ENCODE measurements at regions not wholly inside any gene's neighbourhood (a gene's known extent, or its start where the extent isn't known, plus 50 kb on each side); places are given as distances from the start of the nearest gene placed in this dataset.
"Not testable (repeated sequence)": the region's sequence is repeated elsewhere in the genome, so short reads cannot be mapped to it uniquely, and the experiment has no call there.

- no peaks in the 10 kb centered on the region for H3K9me3 Mint-ChIP-seq
- H3K4me1 Mint-ChIP-seq = no peaks in the 10 kb centered on the region
- POLR2A ChIA-PET = no interaction called here
- ATAC-seq (ENCODE audit: low read depth) (no peak), DNase-seq (no peak)
- no peak overlapping the region for H3K4me3 Mint-ChIP-seq
- H3K27me3 Mint-ChIP-seq = peaks cover 2% of the 10 kb centered on the region
- no peaks in the 10 kb centered on the region for H3K36me3 Mint-ChIP-seq
- H3K27ac Mint-ChIP-seq = no peak overlapping the region
These were observed 53.4 kb downstream of the OR2K2 start for GRCh38 chr9:111276431-111277128.

GRCh38 chr9:111274737-111275136, 55.3 kb downstream of the OR2K2 start:
- Mint-ChIP-seq H3K36me3 (no peaks in the 10 kb centered on the region), H3K4me1 (no peaks in the 10 kb centered on the region), H3K9me3 (no peaks in the 10 kb centered on the region), H3K4me3 (no peak overlapping the region), H3K27ac (no peak overlapping the region), H3K27me3 (peaks cover 2% of the 10 kb centered on the region)
- no peak for ATAC-seq (ENCODE audit: low read depth)
- no peak for DNase-seq
- POLR2A ChIA-PET = no interaction called here

- ATAC-seq (ENCODE audit: low read depth) (no peak), DNase-seq (no peak)
- Mint-ChIP-seq H3K4me1 (no peaks in the 10 kb centered on the region), H3K36me3 (no peaks in the 10 kb centered on the region), H3K27ac (no peak overlapping the region), H3K27me3 (no peaks in the 10 kb centered on the region), H3K4me3 (no peak overlapping the region), H3K9me3 (no peaks in the 10 kb centered on the region)
- POLR2A ChIA-PET = no interaction called here
These were observed 57.4 kb downstream of the OR2K2 start for GRCh38 chr9:111272581-111272980.

- ATAC-seq (ENCODE audit: low read depth) = no peak
These were observed 58.4 kb downstream of the OR2K2 start for GRCh38 chr9:111271481-111272080.

GRCh38 chr9:111271047-111271446, 59.0 kb downstream of the OR2K2 start:
- Mint-ChIP-seq H3K9me3 (no peaks in the 10 kb centered on the region), H3K4me3 (no peak overlapping the region), H3K27me3 (no peaks in the 10 kb centered on the region), H3K4me1 (no peaks in the 10 kb centered on the region), H3K36me3 (no peaks in the 10 kb centered on the region), H3K27ac (no peak overlapping the region)
- DNase-seq (no peak), ATAC-seq (ENCODE audit: low read depth) (no peak)
- POLR2A ChIA-PET = no interaction called here

More at GRCh38 chr9:111271481-111272080, 58.4 kb downstream of the OR2K2 start:
- Mint-ChIP-seq H3K27ac (no peak overlapping the region), H3K4me1 (no peaks in the 10 kb centered on the region), H3K9me3 (no peaks in the 10 kb centered on the region), H3K36me3 (no peaks in the 10 kb centered on the region), H3K27me3 (no peaks in the 10 kb centered on the region), H3K4me3 (no peak overlapping the region)
- DNase-seq = no peak
- POLR2A ChIA-PET = no interaction called here

- POLR2A ChIA-PET; H3K27ac Mint-ChIP-seq; H3K4me3 Mint-ChIP-seq; H3K4me1 Mint-ChIP-seq; H3K27me3 Mint-ChIP-seq; H3K9me3 Mint-ChIP-seq; ATAC-seq (ENCODE audit: low read depth); H3K36me3 Mint-ChIP-seq; DNase-seq: not testable (repeated sequence)
These were observed 64.0 kb downstream of the OR2K2 start for GRCh38 chr9:111266024-111266423.

GRCh38 chr9:111263116-111263515, 66.9 kb downstream of the OR2K2 start:
- Mint-ChIP-seq H3K27ac (no peak overlapping the region), H3K27me3 (no peaks in the 10 kb centered on the region), H3K36me3 (no peaks in the 10 kb centered on the region), H3K4me3 (no peak overlapping the region), H3K4me1 (no peaks in the 10 kb centered on the region), H3K9me3 (peaks cover 2% of the 10 kb centered on the region)
- ATAC-seq (ENCODE audit: low read depth) (no peak), DNase-seq (no peak)
- POLR2A ChIA-PET = no interaction called here

- POLR2A ChIA-PET = no interaction called here
- Mint-ChIP-seq H3K4me3 (no peak overlapping the region), H3K4me1 (no peaks in the 10 kb centered on the region), H3K27me3 (no peaks in the 10 kb centered on the region), H3K9me3 (no peaks in the 10 kb centered on the region), H3K36me3 (no peaks in the 10 kb centered on the region), H3K27ac (no peak overlapping the region)
- ATAC-seq (ENCODE audit: low read depth) (no peak), DNase-seq (no peak)
These were observed 71.2 kb downstream of the OR2K2 start for GRCh38 chr9:111258875-111259271.

GRCh38 chr9:111258209-111258874, 71.7 kb downstream of the OR2K2 start:
- Mint-ChIP-seq H3K4me1 (no peaks in the 10 kb centered on the region), H3K9me3 (no peaks in the 10 kb centered on the region), H3K36me3 (no peaks in the 10 kb centered on the region), H3K27me3 (no peaks in the 10 kb centered on the region), H3K4me3 (no peak overlapping the region), H3K27ac (no peak overlapping the region)
- ATAC-seq (ENCODE audit: low read depth) (no peak), DNase-seq (no peak)
- POLR2A ChIA-PET = no interaction called here

GRCh38 chr9:111253742-111254437, 76.1 kb downstream of the OR2K2 start:
- H3K4me3 Mint-ChIP-seq = no peak overlapping the region
- POLR2A ChIA-PET = no interaction called here

GRCh38 chr9:111250875-111251842, 78.9 kb downstream of the OR2K2 start:
- Mint-ChIP-seq H3K9me3 (no peaks in the 10 kb centered on the region), H3K4me3 (no peak overlapping the region), H3K27ac (no peak overlapping the region), H3K36me3 (no peaks in the 10 kb centered on the region), H3K27me3 (no peaks in the 10 kb centered on the region), H3K4me1 (no peaks in the 10 kb centered on the region)
- POLR2A ChIA-PET = no interaction called here
- ATAC-seq (ENCODE audit: low read depth) (no peak), DNase-seq (no peak)

More at GRCh38 chr9:111253742-111254437, 76.1 kb downstream of the OR2K2 start:
- Mint-ChIP-seq H3K9me3 (no peaks in the 10 kb centered on the region), H3K27ac (no peak overlapping the region), H3K4me1 (no peaks in the 10 kb centered on the region), H3K36me3 (no peaks in the 10 kb centered on the region), H3K27me3 (no peaks in the 10 kb centered on the region)
- ATAC-seq (ENCODE audit: low read depth) = no peak
- DNase-seq = no peak

- peaks cover 4% of the 10 kb centered on the region for H3K4me1 Mint-ChIP-seq
- H3K27ac Mint-ChIP-seq = no peak overlapping the region
- H3K27me3 Mint-ChIP-seq = no peaks in the 10 kb centered on the region
- no peak overlapping the region for H3K4me3 Mint-ChIP-seq
- ATAC-seq (ENCODE audit: low read depth) (no peak), DNase-seq (no peak)
- no peaks in the 10 kb centered on the region for H3K9me3 Mint-ChIP-seq
- POLR2A ChIA-PET = no interaction called here
- no peaks in the 10 kb centered on the region for H3K36me3 Mint-ChIP-seq
These were observed 92.6 kb downstream of the OR2K2 start for GRCh38 chr9:111237447-111237846.

- DNase-seq = no peak
- Mint-ChIP-seq H3K36me3 (no peaks in the 10 kb centered on the region), H3K27me3 (no peaks in the 10 kb centered on the region), H3K9me3 (no peaks in the 10 kb centered on the region), H3K4me1 (peaks cover 4% of the 10 kb centered on the region), H3K27ac (no peak overlapping the region), H3K4me3 (no peak overlapping the region)
- POLR2A ChIA-PET = no interaction called here
- no peak for ATAC-seq (ENCODE audit: low read depth)
These were observed 93.7 kb downstream of the OR2K2 start for GRCh38 chr9:111236332-111236731.

Measured in activated naive CD8-positive, alpha-beta T cell treated with anti-CD3 and anti-CD28 coated beads, Interleukin-2, amount 10 ng/mL, durations not matched to agents 7 days and 5 days (primary cell).